ENCODE measurements at regions not wholly inside any gene's neighbourhood (a gene's known extent, or its start where the extent isn't known, plus 50 kb on each side); places are given as distances from the start of the nearest gene placed in this dataset.

DNA sequence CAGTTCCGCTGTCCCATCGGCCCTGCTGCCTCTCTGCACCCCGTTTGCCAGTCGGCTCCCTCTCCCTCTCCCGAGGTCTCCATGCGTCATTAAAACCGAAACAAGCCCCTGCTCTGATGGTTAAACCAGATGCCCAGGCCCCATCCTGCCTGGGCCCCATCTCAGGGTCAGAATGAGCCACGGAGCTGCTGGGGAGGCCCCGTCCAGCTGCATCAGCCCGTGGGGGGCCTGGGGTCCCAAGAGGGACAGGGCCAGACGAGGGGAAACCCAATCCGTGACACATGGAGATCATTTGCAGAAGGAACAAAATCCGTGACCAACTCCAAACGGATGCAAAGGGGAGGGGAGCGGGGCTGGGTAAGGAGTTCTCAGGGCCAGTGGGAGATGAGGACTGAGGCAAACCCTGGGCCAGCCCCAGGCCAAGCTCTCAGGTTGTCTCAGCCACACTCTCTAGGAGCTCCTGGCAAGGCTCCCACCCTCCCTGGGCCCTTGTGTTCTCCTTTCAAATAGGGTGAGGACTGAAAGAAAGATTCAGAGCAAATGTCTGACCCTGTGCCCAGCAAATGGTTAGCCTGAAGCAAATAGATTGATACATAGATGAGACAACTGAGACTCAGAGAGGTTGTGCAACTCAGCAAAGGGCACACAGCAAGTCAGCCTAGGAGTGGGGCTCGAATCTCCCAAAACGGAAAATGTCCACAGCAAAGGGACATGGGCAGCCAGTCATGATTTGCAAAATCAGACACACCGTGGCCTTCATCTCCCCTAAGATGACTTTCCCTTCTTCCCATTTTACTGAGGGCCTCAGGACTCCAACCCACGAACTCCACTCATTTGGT is 162.1 kb downstream of the MN1 start:
- H3K27me3 ChIP-seq, result no peaks in the 10 kb centered on the region
- no peaks in the 10 kb centered on the region for H3K9me3 ChIP-seq
- no peak overlapping the region for H3K4me3 ChIP-seq
- DNase-seq (ENCODE audit: extremely low spot score in 2 of 2), result no peak
- no peak overlapping the region for H3K27ac ChIP-seq
- intact Hi-C loops (cut with DNase I), result no loop called here
- H3K4me1 ChIP-seq, result no peaks in the 10 kb centered on the region
- TF ChIP-seq CTCF (IDR thresholded peaks at IDR 0.05) (no peak), POLR2A (IDR thresholded peaks at IDR 0.05) (no peak), POLR2AphosphoS5 (IDR thresholded peaks at IDR 0.05; ENCODE audit: insufficient read depth in 1 of 2, low read depth in 1 of 2) (no peak)
- no peaks in the 10 kb centered on the region for H3K36me3 ChIP-seq

DNA sequence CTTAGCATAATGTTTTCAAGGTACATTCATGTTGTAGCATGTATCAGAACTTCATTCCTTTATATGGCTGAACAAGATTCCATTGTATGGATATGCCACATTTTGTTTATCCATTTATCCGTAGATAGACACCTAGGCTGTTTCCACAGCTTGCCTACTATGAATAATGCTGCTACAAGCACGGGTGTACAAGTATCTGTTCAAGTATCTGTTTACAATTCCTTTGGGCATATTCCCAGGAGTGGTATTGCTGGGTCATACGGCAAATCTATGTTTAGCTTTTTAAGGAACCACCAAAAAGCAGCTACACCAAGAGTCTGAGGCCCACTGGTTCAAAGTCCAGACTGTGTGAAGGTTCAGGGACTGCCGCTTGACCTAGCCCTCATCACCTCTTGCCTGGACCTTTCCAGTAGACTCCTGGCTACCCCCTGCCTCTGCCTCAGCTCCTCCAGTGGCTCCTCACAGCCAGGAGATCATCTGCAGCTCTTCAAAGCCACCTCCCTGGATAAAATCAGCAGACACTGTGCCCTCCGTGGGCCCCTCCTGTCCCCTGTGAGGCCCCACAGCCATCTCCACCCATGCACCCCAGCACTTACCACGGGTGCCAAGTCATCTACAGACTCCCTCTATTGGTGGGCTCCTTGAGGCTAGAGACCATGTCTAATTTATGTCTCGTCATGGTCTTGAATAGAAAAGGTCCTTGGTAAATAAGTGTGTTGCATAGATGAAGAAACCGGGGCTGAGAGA is 160.3 kb downstream of the MN1 start:
- intact Hi-C loops (cut with DNase I), result no loop called here
- H3K27me3 ChIP-seq, result no peaks in the 10 kb centered on the region
- H3K9me3 ChIP-seq, result no peaks in the 10 kb centered on the region
- no peak for DNase-seq (ENCODE audit: extremely low spot score in 2 of 2)
- H3K36me3 ChIP-seq, result no peaks in the 10 kb centered on the region
- no peak overlapping the region for H3K27ac ChIP-seq
- no peaks in the 10 kb centered on the region for H3K4me1 ChIP-seq
- TF ChIP-seq POLR2A (IDR thresholded peaks at IDR 0.05), result no peak
- TF ChIP-seq POLR2AphosphoS5 (IDR thresholded peaks at IDR 0.05; ENCODE audit: insufficient read depth in 1 of 2, low read depth in 1 of 2), result no peak
- no peak for TF ChIP-seq CTCF (IDR thresholded peaks at IDR 0.05)
- H3K4me3 ChIP-seq, result no peak overlapping the region

DNA sequence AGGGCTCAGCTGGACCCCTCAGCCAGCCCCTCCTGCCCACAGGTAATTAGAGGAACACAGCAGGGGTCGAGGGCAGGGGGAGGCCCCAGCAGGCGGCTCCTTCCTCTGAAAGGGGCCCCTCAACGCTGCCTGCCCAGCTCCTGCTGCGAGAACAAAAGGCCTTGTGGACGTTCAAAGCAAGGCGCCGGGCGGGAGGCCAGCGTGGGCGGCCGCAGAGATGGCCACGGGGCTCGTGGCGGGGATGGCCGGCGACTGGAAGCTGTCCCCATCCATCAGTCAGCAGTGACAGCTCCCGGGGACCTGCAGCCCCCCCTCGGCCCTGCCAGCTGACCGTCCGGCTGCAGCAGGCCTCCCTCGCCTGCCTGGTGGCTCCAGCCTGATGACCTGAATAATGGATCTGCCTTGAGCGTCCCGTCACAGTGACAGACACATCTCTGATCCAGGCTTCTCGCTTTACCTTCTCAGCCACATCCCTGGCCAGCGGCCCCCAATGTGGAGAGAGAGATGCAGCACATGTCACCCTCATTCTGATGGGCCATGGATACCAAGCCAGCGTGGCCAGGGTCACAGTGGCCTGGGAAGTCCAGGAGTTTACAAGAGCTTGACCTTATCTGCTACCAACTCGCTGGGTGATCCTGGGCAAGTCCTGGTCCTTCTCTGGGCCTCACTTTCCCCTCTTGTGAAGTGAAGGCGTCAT is 159.3 kb downstream of the MN1 start:
- Histone ChIP-seq H3K27ac (no peak overlapping the region), H3K36me3 (no peaks in the 10 kb centered on the region), H3K9me3 (no peaks in the 10 kb centered on the region), H3K4me3 (no peak overlapping the region), H3K27me3 (no peaks in the 10 kb centered on the region), H3K4me1 (no peaks in the 10 kb centered on the region)
- no peak for DNase-seq (ENCODE audit: extremely low spot score in 2 of 2)
- intact Hi-C loops (cut with DNase I), result no loop called here
- TF ChIP-seq POLR2A (IDR thresholded peaks at IDR 0.05) (no peak), POLR2AphosphoS5 (IDR thresholded peaks at IDR 0.05; ENCODE audit: insufficient read depth in 1 of 2, low read depth in 1 of 2) (no peak), CTCF (IDR thresholded peaks at IDR 0.05) (no peak)

- Histone ChIP-seq H3K36me3 (no peaks in the 10 kb centered on the region), H3K4me3 (no peak overlapping the region), H3K4me1 (no peaks in the 10 kb centered on the region), H3K27ac (no peak overlapping the region), H3K9me3 (no peaks in the 10 kb centered on the region), H3K27me3 (no peaks in the 10 kb centered on the region)
- DNase-seq (ENCODE audit: extremely low spot score in 2 of 2), result no peak
- TF ChIP-seq POLR2AphosphoS5 (IDR thresholded peaks at IDR 0.05; ENCODE audit: insufficient read depth in 1 of 2, low read depth in 1 of 2), result no peak
- TF ChIP-seq POLR2A (IDR thresholded peaks at IDR 0.05), result no peak
- no peak for TF ChIP-seq CTCF (IDR thresholded peaks at IDR 0.05)
- intact Hi-C loops (cut with DNase I), result no loop called here
Measured at GRCh38 chr22:27643907-27644306, 157.6 kb downstream of the MN1 start.

Measured in vagina (tissue), 2 donors.